IPS-18a (cell line): ENCODE measurements at regions not wholly inside any gene's neighbourhood (a gene's known extent, or its start where the extent isn't known, plus 50 kb on each side); places are given as distances from the start of the nearest gene placed in this dataset.
"Not testable (repeated sequence)": the region's sequence is repeated elsewhere in the genome, so short reads cannot be mapped to it uniquely, and the experiment has no call there.

Source experiments
- H3K27ac ChIP-seq: one replicate; pipeline ENCODE4 v1.5.1; 2013; ENCODE audit warnings: low read length
- H3K27me3 ChIP-seq: one replicate; pipeline ENCODE4 v1.6.1; 2013; ENCODE audit warnings: mild to moderate bottlenecking, low read length; ENCODE audit not compliant: control insufficient read depth, insufficient read depth
- H3K36me3 ChIP-seq: one replicate; pipeline ENCODE4 v1.6.1; 2013; ENCODE audit warnings: low read depth, low read length; ENCODE audit not compliant: control insufficient read depth
- H3K4me1 ChIP-seq: one replicate; pipeline ENCODE4 v1.6.1; 2013; ENCODE audit warnings: low read depth, low read length; ENCODE audit not compliant: control insufficient read depth
- H3K4me3 ChIP-seq: one replicate; pipeline ENCODE4 v1.5.1; 2013; ENCODE audit warnings: low read length
- H3K9ac ChIP-seq: one replicate; pipeline ENCODE4 v1.6.1; 2013; ENCODE audit warnings: mild to moderate bottlenecking, low read length, moderate library complexity
- H3K9me3 ChIP-seq: one replicate; pipeline ENCODE4 v1.6.1; 2013; ENCODE audit warnings: low read depth, low read length; ENCODE audit not compliant: control insufficient read depth

DNA sequence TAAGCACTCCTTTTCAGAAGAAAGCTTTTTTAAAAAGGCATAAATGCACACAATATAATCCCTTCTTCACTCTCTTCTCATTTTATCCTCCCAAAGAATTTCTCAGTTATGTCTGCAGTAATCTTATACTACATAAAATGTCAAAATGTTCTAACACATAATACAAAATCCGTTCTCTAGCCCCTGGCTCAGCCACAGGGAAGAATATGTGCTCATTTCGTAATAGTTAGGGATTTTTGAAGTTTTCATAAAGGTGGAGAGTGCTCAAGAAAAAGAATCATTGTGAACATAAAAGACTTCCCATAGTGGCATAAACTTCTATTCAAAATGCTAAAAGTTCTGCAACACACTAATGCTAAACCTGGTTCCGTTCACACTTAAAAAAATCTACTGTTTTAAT, 1410.7 kb upstream of the C9orf72 start:
- Histone ChIP-seq H3K9me3 (no peaks in the 10 kb centered on the region), H3K27ac (no peak overlapping the region), H3K9ac (no peak overlapping the region), H3K36me3 (no peaks in the 10 kb centered on the region), H3K27me3 (no peaks in the 10 kb centered on the region), H3K4me3 (no peak overlapping the region), H3K4me1 (no peaks in the 10 kb centered on the region)

DNA sequence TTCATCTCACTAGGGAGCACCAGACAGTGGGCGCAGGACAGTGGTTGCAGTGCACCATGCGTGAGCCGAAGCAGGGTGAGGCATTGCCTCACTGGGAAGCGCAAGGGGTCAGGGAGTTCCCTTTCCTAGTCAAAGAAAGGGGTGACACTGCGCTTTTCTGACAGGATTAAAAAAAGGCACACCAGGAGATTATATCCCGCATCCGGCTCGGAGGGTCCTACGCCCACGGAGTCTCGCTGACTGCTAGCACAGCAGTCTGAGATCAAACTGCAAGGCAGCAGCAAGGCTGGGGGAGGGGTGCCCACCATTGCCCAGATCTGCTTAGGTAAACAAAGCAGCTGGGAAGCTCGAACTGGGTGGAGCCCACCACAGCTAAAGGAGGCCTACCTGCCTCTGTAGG, 1416.7 kb upstream of the C9orf72 start:
- not testable (repeated sequence) for H3K27me3 ChIP-seq, H3K36me3 ChIP-seq, H3K27ac ChIP-seq, H3K4me3 ChIP-seq, H3K9me3 ChIP-seq, H3K9ac ChIP-seq, H3K4me1 ChIP-seq

DNA sequence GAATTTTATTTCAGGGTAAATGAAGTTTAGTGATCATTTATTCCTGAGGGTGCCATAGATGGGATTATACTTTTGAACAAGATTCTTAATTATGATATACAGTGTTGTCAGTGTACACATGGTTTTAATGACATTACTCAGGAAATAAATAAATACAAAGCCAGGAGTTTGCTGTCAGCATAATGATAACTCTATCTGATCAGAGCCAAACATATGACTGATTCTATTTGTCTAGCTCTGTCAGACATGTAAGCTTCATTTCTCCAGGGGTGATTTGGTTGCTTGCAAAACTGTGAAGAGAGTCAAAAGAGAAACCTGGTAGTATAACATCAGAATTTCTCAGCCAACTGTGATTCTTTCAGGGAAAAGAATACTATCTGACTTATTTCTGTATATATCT, 1425.8 kb upstream of the C9orf72 start:
- H3K9me3 ChIP-seq, result no peaks in the 10 kb centered on the region
- H3K9ac ChIP-seq, result no peak overlapping the region
- H3K36me3 ChIP-seq, result no peaks in the 10 kb centered on the region
- no peaks in the 10 kb centered on the region for H3K27me3 ChIP-seq
- no peak overlapping the region for H3K4me3 ChIP-seq
- H3K4me1 ChIP-seq, result no peaks in the 10 kb centered on the region
- H3K27ac ChIP-seq, result no peak overlapping the region

DNA sequence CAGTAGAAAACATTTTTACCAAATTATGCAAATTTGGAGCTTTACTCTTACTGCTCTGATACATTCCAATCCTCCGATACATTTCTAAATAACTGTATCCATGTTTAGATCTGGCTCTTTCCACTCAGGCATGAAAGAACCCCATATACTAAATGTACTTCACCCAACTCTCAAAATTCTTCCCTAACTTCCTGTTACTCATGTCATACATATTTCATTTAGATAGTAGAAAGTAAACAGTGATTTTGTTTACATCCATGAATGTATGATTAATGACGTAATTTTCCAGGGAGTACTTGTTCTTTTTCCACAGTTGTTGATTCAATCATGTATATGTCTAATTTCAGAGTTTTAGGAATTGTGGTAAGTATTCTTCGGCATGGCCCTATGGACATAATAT, 1426.5 kb upstream of the C9orf72 start:
- H3K36me3 ChIP-seq, result no peaks in the 10 kb centered on the region
- H3K9ac ChIP-seq, result no peak overlapping the region
- H3K4me3 ChIP-seq, result no peak overlapping the region
- H3K27ac ChIP-seq, result no peak overlapping the region
- no peaks in the 10 kb centered on the region for H3K27me3 ChIP-seq
- H3K9me3 ChIP-seq, result no peaks in the 10 kb centered on the region
- no peaks in the 10 kb centered on the region for H3K4me1 ChIP-seq

DNA sequence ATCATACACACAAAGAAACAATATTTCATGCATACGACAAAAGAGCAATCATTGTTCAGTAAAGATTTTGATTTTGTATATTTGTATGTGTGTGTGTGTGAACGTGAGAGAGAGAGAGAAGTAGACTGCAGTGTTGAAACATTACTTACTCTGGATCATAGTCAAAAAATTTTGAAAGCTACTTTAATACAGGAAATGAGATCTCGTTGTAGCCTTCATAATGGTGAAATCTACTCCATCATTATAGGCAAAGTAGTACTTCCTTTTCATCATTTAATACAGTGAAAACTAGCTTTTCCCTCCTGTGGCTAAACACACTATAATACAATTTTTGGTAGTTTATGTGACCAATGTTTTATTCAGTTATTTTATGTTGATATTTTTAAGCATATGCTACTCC, 1427.7 kb upstream of the C9orf72 start:
- Histone ChIP-seq H3K27me3 (no peaks in the 10 kb centered on the region), H3K4me1 (no peaks in the 10 kb centered on the region), H3K9ac (no peak overlapping the region), H3K4me3 (no peak overlapping the region), H3K36me3 (no peaks in the 10 kb centered on the region), H3K9me3 (no peaks in the 10 kb centered on the region), H3K27ac (no peak overlapping the region)

DNA sequence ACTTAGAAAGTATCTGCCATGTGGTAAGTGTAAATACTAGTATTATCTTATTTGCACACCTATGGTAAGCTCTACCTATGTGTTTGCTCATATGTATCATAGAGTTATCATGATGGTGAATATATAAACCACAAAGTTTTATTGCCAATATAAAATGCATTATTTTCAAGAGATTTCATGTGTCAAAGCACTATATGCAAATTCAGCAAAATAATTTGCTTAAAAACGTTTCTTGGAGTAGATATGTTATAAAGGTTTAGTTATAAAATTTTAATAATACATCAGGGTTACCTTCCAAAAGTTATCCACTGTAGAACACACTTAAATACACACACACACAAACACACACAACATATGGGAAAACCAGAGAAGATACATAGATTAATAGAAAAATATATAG, 1431.7 kb upstream of the C9orf72 start:
- H3K4me3 ChIP-seq, result no peak overlapping the region
- no peak overlapping the region for H3K9ac ChIP-seq
- H3K36me3 ChIP-seq, result no peaks in the 10 kb centered on the region
- H3K4me1 ChIP-seq, result no peaks in the 10 kb centered on the region
- no peak overlapping the region for H3K27ac ChIP-seq
- H3K27me3 ChIP-seq, result no peaks in the 10 kb centered on the region
- no peaks in the 10 kb centered on the region for H3K9me3 ChIP-seq

DNA sequence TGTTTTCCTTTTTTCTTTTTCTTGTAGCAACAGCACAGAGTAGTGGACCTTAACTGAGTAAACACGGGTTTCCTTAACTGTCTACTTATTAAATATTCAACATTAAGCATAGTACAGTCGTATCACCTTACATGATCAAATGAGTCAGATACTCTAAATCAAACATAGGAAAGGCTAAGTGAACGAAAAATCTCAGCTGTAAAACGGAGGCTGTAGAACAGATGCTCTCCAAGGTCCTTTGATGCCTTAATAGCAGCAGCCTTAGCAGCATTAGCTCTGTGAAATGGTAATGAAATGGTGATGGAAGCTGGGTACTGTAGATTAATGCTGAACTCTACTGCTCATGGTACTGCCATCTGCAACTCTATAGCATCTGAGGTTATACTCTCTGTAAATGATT, 1433.3 kb upstream of the C9orf72 start:
- Histone ChIP-seq H3K4me1 (no peaks in the 10 kb centered on the region), H3K4me3 (no peak overlapping the region), H3K27me3 (no peaks in the 10 kb centered on the region), H3K9ac (no peak overlapping the region), H3K9me3 (no peaks in the 10 kb centered on the region), H3K36me3 (no peaks in the 10 kb centered on the region), H3K27ac (no peak overlapping the region)

DNA sequence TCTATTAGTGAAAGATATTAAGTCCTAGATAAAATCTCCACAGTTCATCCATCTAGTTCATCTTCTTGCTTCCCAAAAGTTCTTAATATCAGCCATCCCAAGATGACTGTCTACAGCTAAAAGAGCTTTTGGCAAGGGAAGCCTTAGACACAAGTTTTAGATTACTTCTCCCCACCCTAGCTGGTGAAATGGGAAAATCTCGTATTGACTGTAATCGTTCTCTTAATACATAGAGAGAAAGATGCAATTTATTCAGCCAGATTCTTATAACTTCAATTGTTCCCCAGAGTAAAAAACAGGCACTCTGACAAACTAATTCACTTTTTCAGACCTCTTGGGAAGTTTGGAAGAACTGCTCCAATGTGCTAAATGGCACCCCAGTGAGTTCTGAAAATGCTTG, 1439.6 kb upstream of the C9orf72 start:
- H3K27ac ChIP-seq, result no peak overlapping the region

DNA sequence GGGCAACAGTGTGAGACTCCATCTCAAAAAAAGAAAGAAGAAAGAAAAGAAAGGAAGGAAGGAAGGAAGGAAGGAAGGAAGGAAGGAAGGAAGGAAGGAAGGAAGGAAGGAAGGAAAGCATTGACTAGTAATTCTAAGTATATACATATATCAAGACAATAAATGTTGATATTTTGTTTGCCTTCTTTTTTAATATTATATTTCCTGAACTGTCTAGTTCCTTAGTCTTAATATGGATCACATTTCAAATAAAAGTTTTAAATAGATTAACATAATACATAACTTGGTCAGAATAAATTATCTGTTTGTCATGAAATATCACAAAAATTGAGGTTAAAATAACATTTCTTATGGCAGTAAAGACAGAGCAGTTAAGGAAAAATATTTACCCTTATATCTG, 1448.4 kb upstream of the C9orf72 start:
- H3K27ac ChIP-seq, result no peak overlapping the region
- H3K4me3 ChIP-seq, result no peak overlapping the region
- H3K36me3 ChIP-seq, result no peaks in the 10 kb centered on the region
- no peak overlapping the region for H3K9ac ChIP-seq
- H3K4me1 ChIP-seq, result no peaks in the 10 kb centered on the region
- H3K27me3 ChIP-seq, result no peaks in the 10 kb centered on the region
- no peaks in the 10 kb centered on the region for H3K9me3 ChIP-seq

More for the DNA sequence above, 1439.6 kb upstream of the C9orf72 start:
- Histone ChIP-seq H3K27me3 (no peaks in the 10 kb centered on the region), H3K4me1 (no peaks in the 10 kb centered on the region), H3K4me3 (no peak overlapping the region), H3K9ac (no peak overlapping the region), H3K9me3 (no peaks in the 10 kb centered on the region), H3K36me3 (no peaks in the 10 kb centered on the region)

DNA sequence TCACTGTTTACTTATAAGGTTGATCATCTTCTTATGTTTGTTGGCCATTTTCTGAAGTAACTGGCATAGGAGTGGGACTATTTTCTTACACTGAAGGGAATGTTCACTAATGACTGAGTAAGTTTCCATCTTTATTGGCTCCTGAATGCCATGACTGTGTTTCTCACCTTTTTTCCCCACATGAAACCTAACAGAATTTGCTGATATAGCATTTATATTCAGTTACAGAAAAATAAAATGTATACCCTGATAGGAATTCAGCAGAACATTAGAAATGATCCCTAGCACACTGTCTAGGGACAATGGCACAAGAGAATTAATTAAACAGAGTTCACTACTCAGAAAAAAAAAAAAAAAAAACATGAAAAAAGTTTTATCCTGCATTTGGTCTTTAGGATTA, 1465.1 kb upstream of the C9orf72 start:
- H3K9ac ChIP-seq, result no peak overlapping the region
- H3K4me1 ChIP-seq, result peaks cover 5% of the 10 kb centered on the region
- no peaks in the 10 kb centered on the region for H3K27me3 ChIP-seq
- no peaks in the 10 kb centered on the region for H3K36me3 ChIP-seq
- H3K4me3 ChIP-seq, result no peak overlapping the region
- H3K27ac ChIP-seq, result no peak overlapping the region
- H3K9me3 ChIP-seq, result no peaks in the 10 kb centered on the region

DNA sequence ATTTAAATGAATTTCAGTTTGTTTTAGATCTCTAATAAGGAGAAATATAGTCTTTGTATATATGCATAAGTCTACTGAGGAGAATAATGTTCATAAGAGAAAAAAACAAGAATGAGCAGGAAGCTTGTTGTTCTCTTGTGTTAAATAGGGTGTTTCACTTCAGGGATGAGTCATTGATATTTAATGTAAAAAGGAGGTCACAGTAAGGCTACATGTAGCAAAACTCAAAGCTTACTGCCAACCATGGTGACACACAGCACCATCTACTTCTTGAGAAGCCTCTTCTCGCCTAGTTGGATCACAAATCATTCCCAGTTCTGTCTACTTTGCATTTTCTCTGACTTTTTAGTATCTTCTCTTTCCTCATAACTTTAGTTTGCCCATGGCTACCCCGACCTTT, 1466.0 kb upstream of the C9orf72 start:
- Histone ChIP-seq H3K4me3 (no peak overlapping the region), H3K27ac (no peak overlapping the region), H3K4me1 (peaks cover 5% of the 10 kb centered on the region), H3K27me3 (no peaks in the 10 kb centered on the region), H3K9ac (no peak overlapping the region), H3K36me3 (no peaks in the 10 kb centered on the region), H3K9me3 (no peaks in the 10 kb centered on the region)

DNA sequence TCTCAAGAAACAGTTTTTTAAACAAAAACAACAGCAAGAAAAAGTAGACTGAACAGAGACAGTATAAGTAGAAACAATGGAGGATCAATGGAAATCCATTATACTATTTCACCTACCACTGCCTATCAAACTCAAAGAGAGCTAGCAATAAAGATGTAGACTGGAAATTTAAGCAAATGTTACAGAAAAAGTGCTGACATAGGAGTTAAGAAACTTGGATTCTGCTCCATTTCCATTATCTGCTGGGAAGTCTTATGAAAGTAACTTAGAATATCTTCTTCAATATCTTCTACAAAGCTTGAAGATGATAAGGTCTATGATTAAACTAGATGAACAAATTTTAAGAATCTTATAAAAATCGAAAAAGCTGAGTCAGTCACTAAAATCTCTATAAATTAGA, 1469.8 kb upstream of the C9orf72 start:
- no peaks in the 10 kb centered on the region for H3K27me3 ChIP-seq
- no peaks in the 10 kb centered on the region for H3K9me3 ChIP-seq
- no peak overlapping the region for H3K27ac ChIP-seq
- no peak overlapping the region for H3K9ac ChIP-seq
- H3K36me3 ChIP-seq, result no peaks in the 10 kb centered on the region
- H3K4me1 ChIP-seq, result peaks cover 5% of the 10 kb centered on the region
- H3K4me3 ChIP-seq, result no peak overlapping the region

DNA sequence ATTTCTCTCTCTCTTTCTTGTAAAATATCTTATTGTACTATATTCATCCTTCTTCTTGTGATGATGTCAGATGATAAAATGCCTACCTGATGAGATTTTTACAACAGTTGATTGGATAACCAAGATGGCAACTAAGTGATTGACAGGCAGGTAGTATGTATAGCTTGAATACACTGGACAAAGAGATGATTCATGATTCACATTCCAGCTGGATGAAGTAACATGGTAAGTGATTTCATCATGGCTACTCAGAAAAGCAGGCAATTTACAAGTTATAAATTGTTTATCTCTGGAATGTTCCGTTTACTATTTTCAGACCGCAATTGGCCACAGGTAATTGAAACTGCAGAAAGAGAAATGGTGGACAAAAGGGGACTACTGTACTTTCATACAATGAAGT, 1471.7 kb upstream of the C9orf72 start:
- Histone ChIP-seq H3K9me3 (no peaks in the 10 kb centered on the region), H3K27me3 (no peaks in the 10 kb centered on the region), H3K27ac (no peak overlapping the region), H3K4me1 (no peaks in the 10 kb centered on the region), H3K36me3 (no peaks in the 10 kb centered on the region), H3K4me3 (no peak overlapping the region), H3K9ac (no peak overlapping the region)
